Pancreas (tissue), 10 donors: ENCODE measurements at regions not wholly inside any gene's neighbourhood (a gene's known extent, or its start where the extent isn't known, plus 50 kb on each side); places are given as distances from the start of the nearest gene placed in this dataset.

Experiments
- ATAC-seq, 4 donors: fragments of 200-7000 bp; cut with Tn5 transposase; one replicate each; pipeline versions ENCODE4 v1.8.0 to v1.9.1; 2020; ENCODE audit warnings: mild to moderate bottlenecking in 4 of 4, moderate library complexity in 4 of 4
- DNase-seq, 6 donors: peaks; one replicate each; pipeline ENCODE4 v3.0.0-alpha.2; 2020
- FAIRE-seq: peaks from 2 replicates; lab custom pipeline; 2012; peaks lifted over from hg19 to GRCh38; lab: Jason Lieb, UNC
- H3K27ac ChIP-seq, 4 donors: fragments of 200-600 bp; sonication (generic); 1 replicate in 3 of 4; 2 replicates in 1 of 4; pipeline versions ENCODE4 v1.5.0 to v1.8.0; 2020
- H3K27me3 ChIP-seq, 4 donors: fragments of 200-600 bp; one replicate each; pipeline ENCODE4 v1.8.0; 2021
- H3K36me3 ChIP-seq, 3 donors: fragments of 200-600 bp; sonication (generic) in 1 of 3; one replicate each; pipeline versions ENCODE4 v1.5.0 to v1.8.0; 2020 to 2021
- H3K4me1 ChIP-seq, 3 donors: fragments of 200-600 bp; one replicate each; pipeline ENCODE4 v1.8.0; 2021
- H3K4me3 ChIP-seq, 4 donors: fragments of 200-600 bp; sonication (generic) in 2 of 4; one replicate each; pipeline versions ENCODE4 v1.5.0 to v1.8.0; 2020 to 2021
- H3K9me3 ChIP-seq, 4 donors: fragments of 200-600 bp; one replicate each; pipeline ENCODE4 v1.8.0; 2021
- WGBS, 2 donors: extraction: QIAGEN DNeasy Blood & Tissue Kit; methylation state at CpG; one replicate each; pipeline ENCODE4 v1.1.7; 2013; 5-methylcytosine and 5-hydroxymethylcytosine counted together
- intact Hi-C, 3 donors: fragments of 100-400 bp; cut with DNase I; formaldehyde crosslinking; loops; one replicate each; pipeline versions ENCODE4 v1.11.1 to v1.14.2; 2022
- TF ChIP-seq, protein P1 (sequence below), 4 donors: fragments of 200-600 bp; sonication (generic) in 3 of 4; IDR thresholded peaks; one replicate each; pipeline versions ENCODE4 v1.5.0 to v1.8.0; 2021; ENCODE audit warnings: antibody characterized with exemption in 4 of 4
- donor health status: healthy with polysubstance abuse.
- donor health status: DM: no; HTN: no; CAD: no; lungs with moderate emphysema.
- donor health status: DM: no; HTN: no; CAD: no.
- donor health status: control.
- donor health status: control.
- donor health status: Bipolar disorder and iron deficiency.
- donor health status: DM: yes; HTN: yes; CAD: no.
- donor health status: DM: no; HTN: no; CAD: no.
- donor health status: DM: no; HTN: no; CAD: no.
- donor health status: DM: yes; HTN: yes; CAD: no.

DNA sequence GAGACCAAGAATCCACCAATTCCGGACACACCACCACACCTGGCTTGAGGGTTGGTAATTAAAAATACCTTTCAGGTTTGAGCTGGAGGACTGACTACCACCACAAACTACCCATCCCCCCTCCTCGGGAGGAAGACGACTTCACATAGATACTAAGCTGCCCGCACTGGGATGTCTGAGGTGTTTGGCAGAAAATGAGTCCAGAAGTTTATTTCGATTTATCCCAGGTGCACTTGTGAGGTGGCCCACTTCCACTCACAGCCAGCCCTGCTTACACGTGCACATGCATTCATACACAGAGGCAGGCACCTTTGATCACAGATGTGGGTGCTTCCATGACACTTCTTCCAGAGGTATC is 187.1 kb downstream of the ID4 start:
- FAIRE-seq (no peak), ATAC-seq (no peak), DNase-seq (no peak)
- H3K27ac ChIP-seq: no peak overlapping the region
- no peaks in the 10 kb centered on the region for H3K36me3 ChIP-seq
- intact Hi-C loops: no loop called here
- H3K27me3 ChIP-seq: no peaks in the 10 kb centered on the region
- H3K9me3 ChIP-seq: no peaks in the 10 kb centered on the region
- TF ChIP-seq, protein P1, sequence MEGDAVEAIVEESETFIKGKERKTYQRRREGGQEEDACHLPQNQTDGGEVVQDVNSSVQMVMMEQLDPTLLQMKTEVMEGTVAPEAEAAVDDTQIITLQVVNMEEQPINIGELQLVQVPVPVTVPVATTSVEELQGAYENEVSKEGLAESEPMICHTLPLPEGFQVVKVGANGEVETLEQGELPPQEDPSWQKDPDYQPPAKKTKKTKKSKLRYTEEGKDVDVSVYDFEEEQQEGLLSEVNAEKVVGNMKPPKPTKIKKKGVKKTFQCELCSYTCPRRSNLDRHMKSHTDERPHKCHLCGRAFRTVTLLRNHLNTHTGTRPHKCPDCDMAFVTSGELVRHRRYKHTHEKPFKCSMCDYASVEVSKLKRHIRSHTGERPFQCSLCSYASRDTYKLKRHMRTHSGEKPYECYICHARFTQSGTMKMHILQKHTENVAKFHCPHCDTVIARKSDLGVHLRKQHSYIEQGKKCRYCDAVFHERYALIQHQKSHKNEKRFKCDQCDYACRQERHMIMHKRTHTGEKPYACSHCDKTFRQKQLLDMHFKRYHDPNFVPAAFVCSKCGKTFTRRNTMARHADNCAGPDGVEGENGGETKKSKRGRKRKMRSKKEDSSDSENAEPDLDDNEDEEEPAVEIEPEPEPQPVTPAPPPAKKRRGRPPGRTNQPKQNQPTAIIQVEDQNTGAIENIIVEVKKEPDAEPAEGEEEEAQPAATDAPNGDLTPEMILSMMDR (IDR thresholded peaks at IDR 0.05): no peak
- no peak overlapping the region for H3K4me3 ChIP-seq
- peaks cover 0 to 4% (median 3%) of the 10 kb centered on the region in 3 donors for H3K4me1 ChIP-seq
- 76 to 95% methylated on average over 6 of the region's 6 CpGs for WGBS, 2 donors

DNA sequence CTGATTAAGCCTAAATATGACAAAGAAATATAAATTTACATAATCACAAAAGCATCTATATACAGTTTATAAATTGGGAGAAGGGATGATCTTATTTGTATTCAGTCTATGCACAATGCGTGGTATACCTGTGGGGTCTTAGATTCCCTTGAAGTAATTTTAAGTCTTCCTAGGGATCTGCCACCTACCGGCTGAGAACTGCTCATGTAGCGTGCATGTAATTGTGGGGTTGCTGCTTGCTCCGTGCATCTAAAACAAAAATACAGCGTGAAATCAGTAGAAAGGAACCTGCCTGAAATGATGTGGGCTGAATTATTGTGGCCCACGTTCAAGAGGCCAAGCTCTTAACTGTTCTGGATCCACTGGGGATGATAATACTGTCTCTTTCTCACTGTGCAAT is 187.3 kb downstream of the MBOAT1 start:
- no peaks in the 10 kb centered on the region for H3K27me3 ChIP-seq
- intact Hi-C loops: no loop called here
- TF ChIP-seq, protein P1 (IDR thresholded peaks at IDR 0.05): no peak
- peaks cover 0 to 4% (median 3%) of the 10 kb centered on the region in 3 donors for H3K4me1 ChIP-seq
- WGBS, 2 donors: 67 to 82% methylated on average over 6 of the region's 6 CpGs
- H3K36me3 ChIP-seq: no peaks in the 10 kb centered on the region
- no peak for FAIRE-seq
- no peak overlapping the region for H3K27ac ChIP-seq
- H3K4me3 ChIP-seq: no peak overlapping the region
- no peaks in the 10 kb centered on the region for H3K9me3 ChIP-seq
- DNase-seq: no peak
- no peak for ATAC-seq

DNA sequence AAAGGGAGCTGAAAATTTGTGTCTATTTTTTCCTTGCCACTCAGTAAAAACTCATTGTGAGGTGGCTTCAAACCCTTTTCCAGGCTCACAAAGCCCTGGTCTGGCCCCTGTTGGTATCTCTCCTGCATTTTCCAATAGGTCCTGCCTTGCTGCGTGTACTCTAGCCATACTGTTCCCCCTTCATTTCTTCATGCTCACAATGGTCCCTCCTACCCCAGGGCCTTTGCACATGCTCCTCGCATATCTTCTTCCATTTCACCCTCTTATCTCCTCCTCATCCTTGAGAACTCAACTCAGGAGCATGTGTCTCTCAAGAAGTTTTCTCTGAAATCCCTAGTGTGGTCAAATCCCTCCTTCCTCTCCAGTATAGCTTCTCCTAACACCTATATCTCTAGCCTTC is 186.6 kb downstream of the MBOAT1 start:
- 72 to 91% methylated on average over 2 of the region's 2 CpGs for WGBS, 2 donors
- H3K27ac ChIP-seq: no peak overlapping the region
- H3K9me3 ChIP-seq: no peaks in the 10 kb centered on the region
- H3K27me3 ChIP-seq: no peaks in the 10 kb centered on the region
- TF ChIP-seq, protein P1 (IDR thresholded peaks at IDR 0.05): no peak
- no peak overlapping the region for H3K4me3 ChIP-seq
- no peak for DNase-seq
- no peaks in the 10 kb centered on the region for H3K36me3 ChIP-seq
- peaks cover 0 to 4% (median 3%) of the 10 kb centered on the region in 3 donors for H3K4me1 ChIP-seq
- no peak for ATAC-seq
- intact Hi-C loops: no loop called here
- no peak for FAIRE-seq

DNA sequence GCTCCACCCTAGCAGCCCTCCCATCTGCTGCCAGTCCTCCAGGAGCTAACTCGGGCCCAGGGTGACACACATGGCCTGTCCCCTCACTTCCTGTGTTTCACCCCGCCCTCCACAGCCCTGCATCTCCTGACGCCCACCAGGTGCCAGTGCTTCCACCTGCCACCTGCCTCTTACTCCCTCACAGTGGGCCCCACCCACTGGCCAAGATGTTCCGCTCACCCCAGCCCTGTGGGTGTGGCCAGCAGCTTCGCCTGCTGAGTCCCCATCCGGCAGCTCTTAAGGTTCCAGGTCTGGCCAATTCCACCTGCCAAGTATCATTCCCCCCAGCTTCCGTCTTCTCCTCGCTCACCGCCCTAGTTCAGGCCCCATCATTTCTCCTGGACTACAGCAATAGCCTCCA is 184.1 kb downstream of the MBOAT1 start:
- no peaks in the 10 kb centered on the region for H3K36me3 ChIP-seq
- intact Hi-C loops: no loop called here
- ATAC-seq: no peak
- H3K4me1 ChIP-seq: no peaks in the 10 kb centered on the region
- H3K9me3 ChIP-seq: no peaks in the 10 kb centered on the region
- H3K27me3 ChIP-seq: no peaks in the 10 kb centered on the region
- no peak overlapping the region for H3K27ac ChIP-seq
- no peak for DNase-seq
- no peak for FAIRE-seq
- TF ChIP-seq, protein P1 (IDR thresholded peaks at IDR 0.05): no peak
- WGBS, 2 donors: 74 to 84% methylated on average over 9 of the region's 9 CpGs
- H3K4me3 ChIP-seq: no peak overlapping the region

DNA sequence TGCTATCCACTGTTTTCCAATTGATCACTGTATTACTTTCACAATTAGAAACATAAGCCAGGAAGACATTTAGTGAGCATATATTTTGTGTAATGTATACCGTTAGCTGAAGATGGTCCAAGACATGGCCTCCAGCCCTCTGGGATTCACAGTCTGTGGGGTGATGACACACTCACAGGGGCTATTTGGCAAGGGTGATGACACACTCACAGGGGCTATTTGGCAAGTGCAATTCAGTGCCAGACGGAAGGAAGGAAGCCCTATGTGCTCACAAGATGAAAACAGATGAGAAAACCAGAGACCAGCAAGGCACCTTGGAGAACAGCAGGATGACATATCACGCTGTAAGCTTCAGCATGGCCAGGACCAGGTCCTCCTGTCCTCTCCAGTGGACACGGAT is 183.7 kb downstream of the MBOAT1 start:
- ATAC-seq: no peak

More for the DNA sequence above, 183.7 kb downstream of the MBOAT1 start:
- Histone ChIP-seq H3K4me1 (no peaks in the 10 kb centered on the region), H3K27ac (no peak overlapping the region), H3K36me3 (no peaks in the 10 kb centered on the region), H3K9me3 (no peaks in the 10 kb centered on the region), H3K4me3 (no peak overlapping the region), H3K27me3 (no peaks in the 10 kb centered on the region)
- WGBS, 2 donors: 74 to 79% methylated on average over 4 of the region's 4 CpGs
- FAIRE-seq: no peak
- TF ChIP-seq, protein P1 (IDR thresholded peaks at IDR 0.05): no peak
- no peak for DNase-seq
- intact Hi-C loops: no loop called here
